H9 (cell line): ENCODE measurements at regions not wholly inside any gene's neighbourhood (a gene's known extent, or its start where the extent isn't known, plus 50 kb on each side); places are given as distances from the start of the nearest gene placed in this dataset.

Experiments
- DNase-seq: peaks from one replicate; pipeline ENCODE4 v3.0.0-alpha.2; 2017
- H2AFZ ChIP-seq: one replicate; pipeline ENCODE4 v1.6.1; 2013; ENCODE audit warnings: mild to moderate bottlenecking, low read length, control low read depth, moderate library complexity
- H2AK5ac ChIP-seq: 2 replicates; pipeline ENCODE4 v1.6.1; 2013; ENCODE audit warnings: low read length, control low read depth, mixed read lengths; ENCODE audit not compliant: insufficient read length
- H2BK120ac ChIP-seq: one replicate; pipeline ENCODE4 v1.6.1; 2013; ENCODE audit warnings: low read depth, mild to moderate bottlenecking, low read length, control low read depth, inconsistent platforms; ENCODE audit not compliant: poor library complexity, severe bottlenecking
- H2BK12ac ChIP-seq: 2 replicates; pipeline ENCODE4 v1.6.1; 2013; ENCODE audit warnings: low read length, control low read depth, mixed read lengths, low read depth; ENCODE audit not compliant: insufficient read length
- H2BK15ac ChIP-seq: 2 replicates; pipeline ENCODE4 v1.6.1; 2013; ENCODE audit warnings: low read depth, low read length, control low read depth
- H2BK20ac ChIP-seq: one replicate; pipeline ENCODE4 v1.6.1; 2013; ENCODE audit warnings: low read depth, mild to moderate bottlenecking, low read length, control low read depth, inconsistent platforms; ENCODE audit not compliant: poor library complexity, severe bottlenecking
- H2BK5ac ChIP-seq: 2 replicates; pipeline ENCODE4 v1.6.1; 2013; ENCODE audit warnings: low read length, control low read depth, mixed read lengths; ENCODE audit not compliant: insufficient read length
- H3K14ac ChIP-seq: 2 replicates; pipeline ENCODE4 v1.6.1; 2013; ENCODE audit warnings: low read length, control low read depth; ENCODE audit not compliant: insufficient read depth
- H3K18ac ChIP-seq: 2 replicates; pipeline ENCODE4 v1.6.1; 2013; ENCODE audit warnings: low read depth, mild to moderate bottlenecking, mixed read lengths, low read length, control low read depth; ENCODE audit not compliant: insufficient read length
- H3K23ac ChIP-seq: 2 replicates; pipeline ENCODE4 v1.6.1; 2013; ENCODE audit warnings: low read length, control low read depth, mixed read lengths, low read depth; ENCODE audit not compliant: insufficient read length
- H3K23me2 ChIP-seq: 2 replicates; pipeline ENCODE4 v1.6.1; 2013; ENCODE audit warnings: low read depth, mild to moderate bottlenecking, mixed read lengths, low read length, control low read depth; ENCODE audit not compliant: insufficient read length, poor library complexity, severe bottlenecking
- H3K27ac ChIP-seq: 2 replicates; pipeline ENCODE4 v1.5.1; 2013; ENCODE audit warnings: low read length, control low read depth, mixed read lengths, low read depth; ENCODE audit not compliant: insufficient read length
- H3K27me3 ChIP-seq: 2 replicates; pipeline ENCODE4 v1.6.1; 2013; ENCODE audit warnings: low read length, control low read depth, inconsistent platforms; ENCODE audit not compliant: insufficient read depth
- H3K4ac ChIP-seq: 2 replicates; pipeline ENCODE4 v1.6.1; 2013; ENCODE audit warnings: low read depth, mild to moderate bottlenecking, control low read depth, inconsistent platforms, low read length, moderate library complexity
- H3K4me1 ChIP-seq: 2 replicates; pipeline ENCODE4 v1.6.1; 2013; ENCODE audit warnings: low read length, control low read depth, inconsistent platforms; ENCODE audit not compliant: insufficient read depth
- H3K4me2 ChIP-seq: 2 replicates; pipeline ENCODE4 v1.6.1; 2013; ENCODE audit warnings: low read length, control low read depth, mixed read lengths; ENCODE audit not compliant: insufficient read length, insufficient read depth
- H3K56ac ChIP-seq: 2 replicates; pipeline ENCODE4 v1.6.1; 2013; ENCODE audit warnings: low read depth, mild to moderate bottlenecking, mixed read lengths, low read length, control low read depth; ENCODE audit not compliant: insufficient read length
- H3K79me1 ChIP-seq: 2 replicates; pipeline ENCODE4 v1.6.1; 2013; ENCODE audit warnings: low read depth, mild to moderate bottlenecking, moderate library complexity, low read length, control low read depth, inconsistent platforms; ENCODE audit not compliant: insufficient read depth, poor library complexity, severe bottlenecking
- H3K79me2 ChIP-seq: 2 replicates; pipeline ENCODE4 v1.6.1; 2013; ENCODE audit warnings: low read length, control low read depth, inconsistent platforms; ENCODE audit not compliant: insufficient read depth
- H3K9ac ChIP-seq: 2 replicates; pipeline ENCODE4 v1.6.1; 2013; ENCODE audit warnings: low read length, control low read depth, mixed read lengths; ENCODE audit not compliant: insufficient read length; ENCODE audit errors: extremely low read depth
- H3K9me3 ChIP-seq: one replicate; pipeline ENCODE4 v1.6.1; 2013; ENCODE audit warnings: low read depth, low read length, inconsistent platforms; ENCODE audit not compliant: control insufficient read depth
- H3T11ph ChIP-seq: one replicate; pipeline ENCODE4 v1.6.1; 2013; ENCODE audit warnings: mild to moderate bottlenecking, low read length, control low read depth, inconsistent platforms
- H4K20me1 ChIP-seq: one replicate; pipeline ENCODE4 v1.6.1; 2013; ENCODE audit not compliant: control insufficient read depth, insufficient read length, insufficient read depth
- H4K5ac ChIP-seq: 2 replicates; pipeline ENCODE4 v1.6.1; 2013; ENCODE audit warnings: low read depth, mild to moderate bottlenecking, mixed read lengths, low read length, control low read depth; ENCODE audit not compliant: insufficient read length
- H4K8ac ChIP-seq: replicated peaks from 2 replicates; pipeline ENCODE4 v1.6.1; 2013; ENCODE audit warnings: low read length, control low read depth, mixed read lengths, low read depth; ENCODE audit not compliant: insufficient read length
- H4K91ac ChIP-seq: 2 replicates; pipeline ENCODE4 v1.6.1; 2013; ENCODE audit warnings: low read depth, mild to moderate bottlenecking, moderate library complexity, mixed read lengths, low read length, control low read depth; ENCODE audit not compliant: insufficient read length
- H3K27ac Mint-ChIP-seq, 3 experiments: 2 replicates in 2 of 3; 3 replicates in 1 of 3; pipeline ENCODE4 v1.8.0; 2020 to 2021; ENCODE audit warnings: mixed read lengths in 3 of 3, mild to moderate bottlenecking in 1 of 3, moderate library complexity in 1 of 3
- H3K27me3 Mint-ChIP-seq: 2 replicates; pipeline ENCODE4 v1.8.0; 2021; ENCODE audit warnings: low read depth, mild to moderate bottlenecking, moderate library complexity, mixed read lengths
- H3K36me3 Mint-ChIP-seq, 3 experiments: 2 replicates in 2 of 3; 3 replicates in 1 of 3; pipeline ENCODE4 v1.8.0; 2020 to 2021; ENCODE audit warnings: low read depth in 3 of 3, mixed read lengths in 3 of 3; ENCODE audit not compliant: insufficient read depth in 1 of 3
- H3K4me1 Mint-ChIP-seq, 2 experiments: 2 replicates each; pipeline ENCODE4 v1.8.0; 2020; ENCODE audit warnings: mixed read lengths in 2 of 2
- H3K4me3 Mint-ChIP-seq, 2 experiments: 2 replicates in 1 of 2; 3 replicates in 1 of 2; pipeline ENCODE4 v1.8.0; 2020 to 2021; ENCODE audit warnings: mild to moderate bottlenecking in 2 of 2, mixed read lengths in 2 of 2, moderate library complexity in 1 of 2
- H3K9me3 Mint-ChIP-seq, 2 experiments: 2 replicates in 1 of 2; 3 replicates in 1 of 2; pipeline ENCODE4 v1.8.0; 2020; ENCODE audit warnings: mild to moderate bottlenecking in 2 of 2, mixed read lengths in 2 of 2, moderate library complexity in 1 of 2
- CTCF ChIP-seq: fragments of 200-600 bp; sonication (generic); conservative IDR thresholded peaks from 3 replicates; pipeline ENCODE4 v1.8.0; 2021; ENCODE audit warnings: antibody characterized with exemption, mild to moderate bottlenecking
- WGBS: extraction: QIAGEN DNeasy Blood & Tissue Kit; methylation state at CpG from one replicate; pipeline ENCODE4 v1.1.7; 2013; ENCODE audit warnings: missing lambda C conversion rate, low lambda C conversion rate, mixed read lengths; ENCODE audit not compliant: insufficient read length; ENCODE audit errors: extremely low coverage; 5-methylcytosine and 5-hydroxymethylcytosine counted together

DNA sequence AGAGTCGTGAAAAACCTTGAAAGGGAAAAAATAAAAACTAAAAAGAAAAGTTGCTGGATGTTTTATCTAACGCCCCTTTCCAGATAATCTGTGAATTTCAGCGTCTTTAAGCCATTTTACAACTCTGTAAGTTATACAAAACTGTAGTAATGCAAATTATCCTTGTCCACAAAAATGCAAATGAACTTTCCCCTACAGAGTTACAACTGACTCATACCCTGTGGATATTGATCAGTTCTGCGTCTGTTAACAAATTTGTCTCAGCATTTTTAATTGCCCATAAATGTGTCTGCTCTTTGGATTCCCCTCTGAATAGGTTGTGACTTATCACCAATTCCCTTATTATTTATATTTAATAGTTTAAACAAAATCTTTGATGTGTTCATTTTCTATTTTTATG, 105.9 kb upstream of the PRLR start:
- H2AK5ac ChIP-seq, result no peak overlapping the region
- no peak overlapping the region for H3K9ac ChIP-seq
- no peaks in the 10 kb centered on the region for H3K79me2 ChIP-seq
- no peak overlapping the region for H4K91ac ChIP-seq
- H4K20me1 ChIP-seq, result no peaks in the 10 kb centered on the region
- no peak overlapping the region for H4K8ac ChIP-seq
- H2AFZ ChIP-seq, result no peak overlapping the region
- no peak overlapping the region for H3K27ac ChIP-seq
- no peak overlapping the region for H4K5ac ChIP-seq
- H2BK15ac ChIP-seq, result no peak overlapping the region
- Mint-ChIP-seq H3K9me3 (peaks cover 13 to 17% of the 10 kb centered on the region in 2 experiments), H3K27me3 (no peaks in the 10 kb centered on the region), H3K4me1 (peaks cover 49 to 50% of the 10 kb centered on the region in 2 experiments), H3K27ac (no peak overlapping the region), H3K36me3 (peaks cover 5 to 22% (median 12%) of the 10 kb centered on the region in 3 experiments; a peak in 6 of 7 replicates), H3K4me3 (no peak overlapping the region)
- H3K56ac ChIP-seq, result no peak overlapping the region
- no peak for DNase-seq
- H3K27me3 ChIP-seq, result no peaks in the 10 kb centered on the region
- peaks cover 9% of the 10 kb centered on the region; the same call in 1 of the 2 replicates for H3K4me1 ChIP-seq
- H2BK20ac ChIP-seq, result no peak overlapping the region
- H3K4ac ChIP-seq, result no peak overlapping the region
- no peak overlapping the region for H3K18ac ChIP-seq
- no peak overlapping the region for H3K14ac ChIP-seq
- no peaks in the 10 kb centered on the region for H3K23me2 ChIP-seq
- no peak overlapping the region for H3K23ac ChIP-seq
- no peak for TF ChIP-seq CTCF
- no peak overlapping the region for H2BK12ac ChIP-seq
- no peaks in the 10 kb centered on the region for H3K79me1 ChIP-seq
- H3T11ph ChIP-seq, result no peak overlapping the region
- no CpG with 5 or more reads among the region's 4 CpGs for WGBS
- no peak overlapping the region for H2BK120ac ChIP-seq
- H3K9me3 ChIP-seq, result peaks cover 8% of the 10 kb centered on the region
- H3K4me2 ChIP-seq, result no peak overlapping the region
- no peak overlapping the region for H2BK5ac ChIP-seq
